SK-N-SH (cell line): ENCODE measurements at regions not wholly inside any gene's neighbourhood (a gene's known extent, or its start where the extent isn't known, plus 50 kb on each side); places are given as distances from the start of the nearest gene placed in this dataset.

Experiments used
- CTCF ChIA-PET: fragments of 300-600, 350-600 bp; formaldehyde crosslinking; extraction: SDS; loops from one replicate; lab custom pipeline; 2021; lab: Yijun Ruan, JAX
- POLR2A ChIA-PET: fragments of 350-600 bp; sonication (Branson Sonifier 250); formaldehyde crosslinking; extraction: SDS; loops from one replicate; lab custom pipeline; 2020; ENCODE audit warnings: antibody characterized with exemption, inconsistent platforms; lab: Yijun Ruan, JAX
- DNase-seq: peaks from one replicate; pipeline ENCODE4 v3.0.0; 2012
- H2AFZ ChIP-seq: fragments of 200-600 bp; sonication (generic); 2 replicates; pipeline ENCODE4 v1.8.1; 2016; ENCODE audit warnings: antibody characterized with exemption, mild to moderate bottlenecking, low read depth
- H3F3A ChIP-seq: fragments of 200-600 bp; sonication (generic); replicated peaks from 2 replicates; pipeline ENCODE3; 2016; ENCODE audit warnings: antibody characterized with exemption, mild to moderate bottlenecking; ENCODE audit not compliant: insufficient read depth
- H3K27ac ChIP-seq, 2 experiments: fragments of 200-500 bp in 1 of 2; fragments of 200-600 bp in 1 of 2; sonication (Bioruptor generic) in 1 of 2; sonication (generic), shearing (Covaris generic) in 1 of 2; 2 replicates each; pipeline versions ENCODE4 v1.5.1 to v1.6.1; 2014 to 2016; ENCODE audit warnings: low read depth in 2 of 2, inconsistent platforms in 1 of 2, low read length in 1 of 2, mild to moderate bottlenecking in 1 of 2, mixed read lengths in 1 of 2
- H3K27me3 ChIP-seq: fragments of 200-600 bp; sonication (generic), shearing (Covaris generic); 2 replicates; pipeline ENCODE4 v1.6.1; 2016; ENCODE audit warnings: mixed run types; ENCODE audit not compliant: insufficient read depth
- H3K36me3 ChIP-seq, 2 experiments: fragments of 200-500 bp in 1 of 2; fragments of 200-600 bp in 1 of 2; sonication (Bioruptor generic) in 1 of 2; sonication (generic) in 1 of 2; replicated peaks in 1 of 2; 2 replicates each; pipeline versions ENCODE3 to v1.5.1; 2014 to 2016; ENCODE audit warnings: low read length in 1 of 2, mild to moderate bottlenecking in 1 of 2; ENCODE audit not compliant: insufficient read depth in 2 of 2, control insufficient read depth in 1 of 2
- H3K4me1 ChIP-seq, 2 experiments: fragments of 200-500 bp in 1 of 2; fragments of 200-600 bp in 1 of 2; sonication (Bioruptor generic) in 1 of 2; sonication (generic), shearing (Covaris generic) in 1 of 2; 2 replicates each; pipeline versions ENCODE4 v1.5.1 to v1.6.1; 2014 to 2016; ENCODE audit warnings: low read depth in 1 of 2, low read length in 1 of 2, mixed run types in 1 of 2; ENCODE audit not compliant: insufficient read depth in 2 of 2, control insufficient read depth in 1 of 2
- H3K4me2 ChIP-seq: fragments of 200-600 bp; sonication (generic), shearing (Covaris generic); 2 replicates; pipeline ENCODE4 v1.6.1; 2017; ENCODE audit warnings: mixed run types
- H3K4me3 ChIP-seq, 2 experiments: fragments of 200-500 bp in 1 of 2; fragments of 200-600 bp in 1 of 2; sonication (Bioruptor generic) in 1 of 2; sonication (generic), shearing (Covaris generic) in 1 of 2; 2 replicates each; pipeline versions ENCODE4 v1.5.1 to v1.8.1; 2014 to 2016; ENCODE audit warnings: low read depth in 2 of 2, inconsistent platforms in 1 of 2, low read length in 1 of 2, mild to moderate bottlenecking in 1 of 2, mixed read lengths in 1 of 2, moderate library complexity in 1 of 2
- H3K79me2 ChIP-seq: fragments of 200-600 bp; sonication (generic); 2 replicates; pipeline ENCODE4 v1.8.1; 2017; ENCODE audit warnings: mild to moderate bottlenecking; ENCODE audit not compliant: insufficient read depth
- H3K9ac ChIP-seq: fragments of 200-600 bp; sonication (generic); 2 replicates; pipeline ENCODE4 v1.6.1; 2017; ENCODE audit warnings: mixed run types
- H3K9me2 ChIP-seq: fragments of 200-600 bp; sonication (generic); 2 replicates; pipeline ENCODE4 v1.6.1; 2017; ENCODE audit warnings: mixed run types
- H3K9me3 ChIP-seq: fragments of 200-600 bp; sonication (generic); 2 replicates; pipeline ENCODE4 v1.6.1; 2017; ENCODE audit warnings: mixed run types, mild to moderate bottlenecking, moderate library complexity
- H4K20me1 ChIP-seq: fragments of 200-600 bp; sonication (generic); 2 replicates; pipeline ENCODE4 v1.6.1; 2017; ENCODE audit warnings: mild to moderate bottlenecking, mixed run types; ENCODE audit not compliant: insufficient read depth
- CHD2 ChIP-seq: fragments of 150-350 bp; IDR thresholded peaks from 2 replicates; pipeline ENCODE4 v1.6.1; 2018; ENCODE audit warnings: low read length; ENCODE audit not compliant: partially characterized antibody
- CTCF ChIP-seq: fragments of 200-600 bp; sonication (generic); IDR thresholded peaks from 2 replicates; pipeline ENCODE4 v1.6.1; 2017; ENCODE audit warnings: antibody characterized with exemption, mild to moderate bottlenecking, moderate library complexity
- ELF1 ChIP-seq: IDR thresholded peaks from 2 replicates; pipeline ENCODE4 v1.4.0; 2012
- EZH2phosphoT487 ChIP-seq: fragments of 200-600 bp; sonication (generic); IDR thresholded peaks from 2 replicates; pipeline ENCODE4 v1.6.1; 2017; ENCODE audit warnings: low read depth, mixed run types, mild to moderate bottlenecking, antibody characterized with exemption, moderate library complexity, borderline replicate concordance
- FOXJ3 ChIP-seq: sonication (generic); formaldehyde crosslinking; IDR thresholded peaks from 2 replicates; pipeline ENCODE4 v1.5.1; 2020; ENCODE audit warnings: mild to moderate bottlenecking, missing genetic modification reagents
- IRF3 ChIP-seq: fragments of 150-350 bp; IDR thresholded peaks from 2 replicates; pipeline ENCODE4 v1.6.1; 2016; ENCODE audit warnings: mild to moderate bottlenecking, low read depth, low read length
- PBX3 ChIP-seq: IDR thresholded peaks from 2 replicates; pipeline ENCODE4; 2012
- RCOR1 ChIP-seq: fragments of 150-350 bp; IDR thresholded peaks from 2 replicates; pipeline ENCODE4 v1.6.1; 2017; ENCODE audit warnings: antibody characterized with exemption, low read length
- SIN3A ChIP-seq: IDR thresholded peaks from 2 replicates; pipeline ENCODE4 v1.6.1; 2012; ENCODE audit warnings: low read depth, mild to moderate bottlenecking, low read length, moderate library complexity, borderline replicate concordance
- TAF1 ChIP-seq: IDR thresholded peaks from 2 replicates; pipeline ENCODE4 v1.6.1; 2012; ENCODE audit warnings: low read depth, mild to moderate bottlenecking, low read length, moderate library complexity, borderline replicate concordance
- TEAD4 ChIP-seq: IDR thresholded peaks from 2 replicates; pipeline ENCODE4 v1.4.0; 2012; ENCODE audit warnings: mild to moderate bottlenecking, borderline replicate concordance; ENCODE audit not compliant: insufficient read depth
- TF ChIP-seq, protein P1 (sequence below): IDR thresholded peaks from 2 replicates; pipeline ENCODE4 v1.4.0; 2012; ENCODE audit warnings: low read depth, borderline replicate concordance
- TF ChIP-seq, protein P2 (sequence below): fragments of 150-350 bp; IDR thresholded peaks from 2 replicates; pipeline ENCODE4 v1.6.1; 2017; ENCODE audit warnings: antibody characterized with exemption, low read length, low read depth, borderline replicate concordance

DNA sequence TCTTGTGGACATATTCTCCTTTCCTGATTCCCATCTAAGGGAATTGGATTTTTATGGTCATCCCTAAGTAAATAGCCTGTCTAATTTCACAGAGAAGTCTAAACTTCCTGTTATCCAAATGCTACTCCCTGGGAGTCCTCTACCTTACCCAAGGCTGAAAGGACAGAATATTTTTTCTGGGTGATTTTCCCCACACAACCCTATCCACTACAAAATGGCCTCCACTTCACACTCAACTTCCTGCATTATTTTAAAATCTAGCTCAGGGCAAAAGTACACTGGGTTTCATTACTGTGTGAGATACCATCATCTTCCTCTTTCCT lies 77.5 kb upstream of the ABI3BP start:
- H3K27me3 ChIP-seq, result no peaks in the 10 kb centered on the region
- H3K27ac ChIP-seq, result no peak overlapping the region
- H3F3A ChIP-seq, result peaks cover 2% of the 10 kb centered on the region
- H3K9ac ChIP-seq, result no peak overlapping the region
- H3K79me2 ChIP-seq, result no peaks in the 10 kb centered on the region
- no peaks in the 10 kb centered on the region for H3K9me3 ChIP-seq
- peaks cover 1 to 2% of the 10 kb centered on the region in 2 experiments; a peak in 3 of 4 replicates for H3K4me1 ChIP-seq
- no peak overlapping the region for H2AFZ ChIP-seq
- H3K4me2 ChIP-seq, result no peak overlapping the region
- POLR2A ChIA-PET, result no interaction called here
- no peaks in the 10 kb centered on the region for H3K36me3 ChIP-seq
- H3K9me2 ChIP-seq, result no peaks in the 10 kb centered on the region
- DNase-seq, result no peak
- H3K4me3 ChIP-seq, result no peak overlapping the region
- H4K20me1 ChIP-seq, result no peaks in the 10 kb centered on the region
- TF ChIP-seq ELF1, result no peak
- no peak for TF ChIP-seq CTCF
- TF ChIP-seq RCOR1, result no peak
- TF ChIP-seq TEAD4, result no peak
- TF ChIP-seq, protein P1, sequence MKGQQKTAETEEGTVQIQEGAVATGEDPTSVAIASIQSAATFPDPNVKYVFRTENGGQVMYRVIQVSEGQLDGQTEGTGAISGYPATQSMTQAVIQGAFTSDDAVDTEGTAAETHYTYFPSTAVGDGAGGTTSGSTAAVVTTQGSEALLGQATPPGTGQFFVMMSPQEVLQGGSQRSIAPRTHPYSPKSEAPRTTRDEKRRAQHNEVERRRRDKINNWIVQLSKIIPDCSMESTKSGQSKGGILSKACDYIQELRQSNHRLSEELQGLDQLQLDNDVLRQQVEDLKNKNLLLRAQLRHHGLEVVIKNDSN, result no peak
- no peak for TF ChIP-seq FOXJ3 (CRISPR knock-in tag)
- no peak for TF ChIP-seq PBX3
- no peak for TF ChIP-seq TAF1
- no peak for TF ChIP-seq IRF3
- TF ChIP-seq SIN3A, result no peak
- TF ChIP-seq EZH2phosphoT487, result no peak
- no peak for TF ChIP-seq CHD2
- TF ChIP-seq, protein P2, sequence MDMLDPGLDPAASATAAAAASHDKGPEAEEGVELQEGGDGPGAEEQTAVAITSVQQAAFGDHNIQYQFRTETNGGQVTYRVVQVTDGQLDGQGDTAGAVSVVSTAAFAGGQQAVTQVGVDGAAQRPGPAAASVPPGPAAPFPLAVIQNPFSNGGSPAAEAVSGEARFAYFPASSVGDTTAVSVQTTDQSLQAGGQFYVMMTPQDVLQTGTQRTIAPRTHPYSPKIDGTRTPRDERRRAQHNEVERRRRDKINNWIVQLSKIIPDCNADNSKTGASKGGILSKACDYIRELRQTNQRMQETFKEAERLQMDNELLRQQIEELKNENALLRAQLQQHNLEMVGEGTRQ, result no peak
- CTCF ChIA-PET, result interaction anchor here (0.7 to 1.1 kb wide), 3 partner anchors 10 to 442 kb away, joined by 3 to 4 read pairs (median 3); no protein-coding TSS in a partner anchor
